SU-DHL-6 (cell line): ENCODE measurements at regions not wholly inside any gene's neighbourhood (a gene's known extent, or its start where the extent isn't known, plus 50 kb on each side); places are given as distances from the start of the nearest gene placed in this dataset.

ENCODE experiments used
- CTCF ChIP-seq: fragments of 200-600 bp; sonication (generic); IDR thresholded peaks from one replicate; pipeline ENCODE4 v1.5.1; 2017; ENCODE audit warnings: antibody characterized with exemption, mild to moderate bottlenecking, low read length, moderate library complexity; ENCODE audit not compliant: insufficient read depth, poor library complexity, severe bottlenecking
- EZH2phosphoT487 ChIP-seq: fragments of 200-600 bp; sonication (generic), shearing (Covaris generic); conservative IDR thresholded peaks from 2 replicates; pipeline ENCODE4 v1.6.1; 2018; ENCODE audit warnings: mild to moderate bottlenecking, antibody characterized with exemption, low read length, moderate library complexity, mixed read lengths

- TF ChIP-seq CTCF (no peak), EZH2phosphoT487 (no peak)
Measured at GRCh38 chr21:25313829-25314228, 293.5 kb downstream of the MRPL39 start.
